ENCODE measurements at regions not wholly inside any gene's neighbourhood (a gene's known extent, or its start where the extent isn't known, plus 50 kb on each side); places are given as distances from the start of the nearest gene placed in this dataset.

- TF ChIP-seq CTCF (IDR thresholded peaks at IDR 0.05) (no peak), POLR2AphosphoS5 (IDR thresholded peaks at IDR 0.05) (no peak), POLR2A (IDR thresholded peaks at IDR 0.05) (no peak)
- DNase-seq (ENCODE audit: low spot score) = no peak
- Histone ChIP-seq H3K27me3 (replicated peaks; ENCODE audit: insufficient read depth) (no peaks in the 10 kb centered on the region), H3K36me3 (no peaks in the 10 kb centered on the region), H3K27ac (no peak overlapping the region), H3K4me1 (replicated peaks) (no peaks in the 10 kb centered on the region), H3K4me3 (no peak overlapping the region), H3K9me3 (no peaks in the 10 kb centered on the region)
- intact Hi-C loops (cut with DNase I) = no loop called here
Measured at GRCh38 chr9:27847380-27847779, 274.1 kb upstream of the C9orf72 start.

GRCh38 chr9:27847818-27848217, 274.5 kb upstream of the C9orf72 start:
- Histone ChIP-seq H3K36me3 (no peaks in the 10 kb centered on the region), H3K27me3 (replicated peaks; ENCODE audit: insufficient read depth) (no peaks in the 10 kb centered on the region), H3K9me3 (no peaks in the 10 kb centered on the region), H3K4me3 (no peak overlapping the region), H3K4me1 (replicated peaks) (no peaks in the 10 kb centered on the region), H3K27ac (no peak overlapping the region)
- DNase-seq (ENCODE audit: low spot score) = no peak
- intact Hi-C loops (cut with DNase I) = no loop called here
- WGBS = 70% methylated on average over 1 of the region's 1 CpG
- TF ChIP-seq POLR2AphosphoS5 (IDR thresholded peaks at IDR 0.05) (no peak), CTCF (IDR thresholded peaks at IDR 0.05) (no peak)

- TF ChIP-seq CTCF (IDR thresholded peaks at IDR 0.05) (no peak), POLR2A (IDR thresholded peaks at IDR 0.05) (no peak), POLR2AphosphoS5 (IDR thresholded peaks at IDR 0.05) (no peak)
Measured at GRCh38 chr9:27848315-27848714, 275.0 kb upstream of the C9orf72 start.

GRCh38 chr9:27851858-27852257, 278.6 kb upstream of the C9orf72 start:
- WGBS = 92% methylated on average over 1 of the region's 1 CpG
- Histone ChIP-seq H3K36me3 (no peaks in the 10 kb centered on the region), H3K9me3 (no peaks in the 10 kb centered on the region), H3K4me1 (replicated peaks) (no peaks in the 10 kb centered on the region), H3K27ac (no peak overlapping the region), H3K27me3 (replicated peaks; ENCODE audit: insufficient read depth) (no peaks in the 10 kb centered on the region), H3K4me3 (no peak overlapping the region)
- no peak for DNase-seq (ENCODE audit: low spot score)
- no peak for TF ChIP-seq CTCF (IDR thresholded peaks at IDR 0.05)
- TF ChIP-seq POLR2AphosphoS5 (IDR thresholded peaks at IDR 0.05) = no peak
- TF ChIP-seq POLR2A (IDR thresholded peaks at IDR 0.05) = no peak
- intact Hi-C loops (cut with DNase I) = loop anchor here (10.0 kb wide), 1 partner anchor 63 kb away; no protein-coding TSS in a partner anchor

More at GRCh38 chr9:27848315-27848714, 275.0 kb upstream of the C9orf72 start:
- H3K4me3 ChIP-seq = no peak overlapping the region
- H3K27ac ChIP-seq = no peak overlapping the region
- H3K4me1 ChIP-seq (replicated peaks) = no peaks in the 10 kb centered on the region
- H3K36me3 ChIP-seq = no peaks in the 10 kb centered on the region
- intact Hi-C loops (cut with DNase I) = no loop called here
- H3K9me3 ChIP-seq = no peaks in the 10 kb centered on the region
- no peak for DNase-seq (ENCODE audit: low spot score)
- no peaks in the 10 kb centered on the region for H3K27me3 ChIP-seq (replicated peaks; ENCODE audit: insufficient read depth)
- WGBS = 93% methylated on average over 2 of the region's 2 CpGs

GRCh38 chr9:27853529-27853928, 280.2 kb upstream of the C9orf72 start:
- Histone ChIP-seq H3K4me1 (replicated peaks) (no peaks in the 10 kb centered on the region), H3K9me3 (no peaks in the 10 kb centered on the region), H3K27me3 (replicated peaks; ENCODE audit: insufficient read depth) (no peaks in the 10 kb centered on the region), H3K36me3 (no peaks in the 10 kb centered on the region), H3K27ac (no peak overlapping the region), H3K4me3 (no peak overlapping the region)
- DNase-seq (ENCODE audit: low spot score) = no peak
- WGBS = 78% methylated on average over 6 of the region's 6 CpGs
- no peak for TF ChIP-seq POLR2A (IDR thresholded peaks at IDR 0.05)
- no peak for TF ChIP-seq POLR2AphosphoS5 (IDR thresholded peaks at IDR 0.05)
- no peak for TF ChIP-seq CTCF (IDR thresholded peaks at IDR 0.05)
- intact Hi-C loops (cut with DNase I) = loop anchor here (10.0 kb wide), 1 partner anchor 61 kb away; no protein-coding TSS in a partner anchor

All from prostate gland (tissue), 2 donors.